ENCODE measurements at regions not wholly inside any gene's neighbourhood (a gene's known extent, or its start where the extent isn't known, plus 50 kb on each side); places are given as distances from the start of the nearest gene placed in this dataset.

GRCh38 chr3:165355316-165355715 is 159.1 kb upstream of the SLITRK3 start:
- intact Hi-C loops (cut with DNase I) = no loop called here
- WGBS, 2 donors = 94 to 97% methylated on average over 5 of the region's 5 CpGs
- H3K4me1 ChIP-seq (ENCODE audit: control insufficient read depth in 1 of 2, insufficient read depth in 2 of 2, low read length in 2 of 2) = no peaks in the 10 kb centered on the region
- no peaks in the 10 kb centered on the region for H3K9me3 ChIP-seq (ENCODE audit: control insufficient read depth, low read length)
- H3K36me3 ChIP-seq (ENCODE audit: control insufficient read depth in 1 of 2, insufficient read depth in 2 of 2, low read length in 1 of 2) = no peaks in the 10 kb centered on the region
- H3K27me3 ChIP-seq (ENCODE audit: control insufficient read depth in 1 of 2, insufficient read depth in 2 of 2, low read length in 1 of 2) = no peaks in the 10 kb centered on the region
- ATAC-seq (ENCODE audit: low FRiP score) = no peak
- H3K4me3 ChIP-seq (ENCODE audit: low read length in 2 of 2) = no peak overlapping the region
- no peak overlapping the region for H3K27ac ChIP-seq (ENCODE audit: low read depth in 1 of 2, low read length in 2 of 2)
- no peak for DNase-seq

GRCh38 chr3:165347526-165347925 is 151.3 kb upstream of the SLITRK3 start:
- ATAC-seq (ENCODE audit: low FRiP score) (no peak), DNase-seq (no peak)
- Histone ChIP-seq H3K4me1 (ENCODE audit: control insufficient read depth in 1 of 2, insufficient read depth in 2 of 2, low read length in 2 of 2) (no peaks in the 10 kb centered on the region), H3K4me3 (ENCODE audit: low read length in 2 of 2) (no peak overlapping the region), H3K27me3 (ENCODE audit: control insufficient read depth in 1 of 2, insufficient read depth in 2 of 2, low read length in 1 of 2) (no peaks in the 10 kb centered on the region), H3K36me3 (ENCODE audit: control insufficient read depth in 1 of 2, insufficient read depth in 2 of 2, low read length in 1 of 2) (no peaks in the 10 kb centered on the region), H3K9me3 (ENCODE audit: control insufficient read depth, low read length) (no peaks in the 10 kb centered on the region), H3K27ac (ENCODE audit: low read depth in 1 of 2, low read length in 2 of 2) (no peak overlapping the region)
- intact Hi-C loops (cut with DNase I) = no loop called here
- WGBS, 2 donors = 42 to 46% methylated on average over 4 of the region's 4 CpGs

GRCh38 chr3:165346503-165346902 is 150.3 kb upstream of the SLITRK3 start:
- ATAC-seq (ENCODE audit: low FRiP score) = no peak
- 91 to 94% methylated on average over 4 of the region's 4 CpGs for WGBS, 2 donors
- no peak overlapping the region for H3K27ac ChIP-seq (ENCODE audit: low read depth in 1 of 2, low read length in 2 of 2)

GRCh38 chr3:165343185-165343584 is 147.0 kb upstream of the SLITRK3 start:
- H3K9me3 ChIP-seq (ENCODE audit: control insufficient read depth, low read length) = no peaks in the 10 kb centered on the region
- DNase-seq (no peak), ATAC-seq (ENCODE audit: low FRiP score) (no peak)
- H3K36me3 ChIP-seq (ENCODE audit: control insufficient read depth in 1 of 2, insufficient read depth in 2 of 2, low read length in 1 of 2) = no peaks in the 10 kb centered on the region
- intact Hi-C loops (cut with DNase I) = no loop called here
- WGBS, 2 donors = 71 to 77% methylated on average over 1 of the region's 1 CpG
- no peaks in the 10 kb centered on the region for H3K4me1 ChIP-seq (ENCODE audit: control insufficient read depth in 1 of 2, insufficient read depth in 2 of 2, low read length in 2 of 2)
- no peaks in the 10 kb centered on the region for H3K27me3 ChIP-seq (ENCODE audit: control insufficient read depth in 1 of 2, insufficient read depth in 2 of 2, low read length in 1 of 2)
- H3K4me3 ChIP-seq (ENCODE audit: low read length in 2 of 2) = no peak overlapping the region
- H3K27ac ChIP-seq (ENCODE audit: low read depth in 1 of 2, low read length in 2 of 2) = no peak overlapping the region

More at GRCh38 chr3:165346503-165346902, 150.3 kb upstream of the SLITRK3 start:
- H3K4me3 ChIP-seq (ENCODE audit: low read length in 2 of 2) = no peak overlapping the region
- no peaks in the 10 kb centered on the region for H3K9me3 ChIP-seq (ENCODE audit: control insufficient read depth, low read length)
- H3K27me3 ChIP-seq (ENCODE audit: control insufficient read depth in 1 of 2, insufficient read depth in 2 of 2, low read length in 1 of 2) = no peaks in the 10 kb centered on the region
- no peak for DNase-seq
- no peaks in the 10 kb centered on the region for H3K4me1 ChIP-seq (ENCODE audit: control insufficient read depth in 1 of 2, insufficient read depth in 2 of 2, low read length in 2 of 2)
- H3K36me3 ChIP-seq (ENCODE audit: control insufficient read depth in 1 of 2, insufficient read depth in 2 of 2, low read length in 1 of 2) = no peaks in the 10 kb centered on the region
- intact Hi-C loops (cut with DNase I) = no loop called here

- ATAC-seq (ENCODE audit: low FRiP score) (no peak), DNase-seq (no peak)
- intact Hi-C loops (cut with DNase I) = no loop called here
- Histone ChIP-seq H3K36me3 (ENCODE audit: control insufficient read depth in 1 of 2, insufficient read depth in 2 of 2, low read length in 1 of 2) (no peaks in the 10 kb centered on the region), H3K9me3 (ENCODE audit: control insufficient read depth, low read length) (no peaks in the 10 kb centered on the region), H3K27me3 (ENCODE audit: control insufficient read depth in 1 of 2, insufficient read depth in 2 of 2, low read length in 1 of 2) (no peaks in the 10 kb centered on the region), H3K27ac (ENCODE audit: low read depth in 1 of 2, low read length in 2 of 2) (no peak overlapping the region), H3K4me1 (ENCODE audit: control insufficient read depth in 1 of 2, insufficient read depth in 2 of 2, low read length in 2 of 2) (no peaks in the 10 kb centered on the region), H3K4me3 (ENCODE audit: low read length in 2 of 2) (no peak overlapping the region)
- whole genome bisulfite sequencing, 2 donors = 33% methylated on average over 1 of the region's 1 CpG
Measured at GRCh38 chr3:165339753-165340152, 143.6 kb upstream of the SLITRK3 start.

GRCh38 chr3:165336786-165337185 is 140.6 kb upstream of the SLITRK3 start:
- 16 to 18% methylated on average over 1 of the region's 1 CpG for WGBS, 2 donors
- intact Hi-C loops (cut with DNase I) = no loop called here

More at GRCh38 chr3:165336786-165337185, 140.6 kb upstream of the SLITRK3 start:
- Histone ChIP-seq H3K4me3 (ENCODE audit: low read length in 2 of 2) (no peak overlapping the region), H3K4me1 (ENCODE audit: control insufficient read depth in 1 of 2, insufficient read depth in 2 of 2, low read length in 2 of 2) (no peaks in the 10 kb centered on the region), H3K9me3 (ENCODE audit: control insufficient read depth, low read length) (no peaks in the 10 kb centered on the region), H3K27me3 (ENCODE audit: control insufficient read depth in 1 of 2, insufficient read depth in 2 of 2, low read length in 1 of 2) (no peaks in the 10 kb centered on the region), H3K27ac (ENCODE audit: low read depth in 1 of 2, low read length in 2 of 2) (no peak overlapping the region), H3K36me3 (ENCODE audit: control insufficient read depth in 1 of 2, insufficient read depth in 2 of 2, low read length in 1 of 2) (no peaks in the 10 kb centered on the region)
- ATAC-seq (ENCODE audit: low FRiP score) = no peak
- DNase-seq = no peak

All from aorta (tissue), 5 donors.